GM21447 (cell line): ENCODE measurements at regions not wholly inside any gene's neighbourhood (a gene's known extent, or its start where the extent isn't known, plus 50 kb on each side); places are given as distances from the start of the nearest gene placed in this dataset.
"Not testable (repeated sequence)": the region's sequence is repeated elsewhere in the genome, so short reads cannot be mapped to it uniquely, and the experiment has no call there.

Experiments
- ATAC-seq: cut with Tn5 transposase; IDR thresholded peaks from one replicate; pipeline ENCODE4 v1.9.1; 2021; ENCODE audit not compliant: unreplicated experiment

GRCh38 chrX:123013141-123013540, 170.9 kb upstream of the GRIA3 start:
- no peak for ATAC-seq

GRCh38 chrX:123036401-123036800, 147.7 kb upstream of the GRIA3 start:
- no peak for ATAC-seq

- ATAC-seq: no peak
Observed at GRCh38 chrX:123049071-123049625, 134.9 kb upstream of the GRIA3 start.

GRCh38 chrX:123060986-123061385, 123.1 kb upstream of the GRIA3 start:
- ATAC-seq: no peak

GRCh38 chrX:123064053-123064452, 120.0 kb upstream of the GRIA3 start:
- ATAC-seq: no peak

GRCh38 chrX:123072686-123073385, 111.2 kb upstream of the GRIA3 start:
- no peak for ATAC-seq

- ATAC-seq: no peak
Observed at GRCh38 chrX:123075947-123076561, 108.0 kb upstream of the GRIA3 start.

GRCh38 chrX:123077631-123078030, 106.4 kb upstream of the GRIA3 start:
- ATAC-seq: no peak

- ATAC-seq: no peak
Observed at GRCh38 chrX:123080065-123080464, 104.0 kb upstream of the GRIA3 start.

- no peak for ATAC-seq
Observed at GRCh38 chrX:123081776-123082175, 102.3 kb upstream of the GRIA3 start.

- ATAC-seq: no peak
Observed at GRCh38 chrX:123083924-123084323, 100.2 kb upstream of the GRIA3 start.

GRCh38 chrX:123084797-123085196, 99.3 kb upstream of the GRIA3 start:
- ATAC-seq: no peak

GRCh38 chrX:123085311-123085940, 98.7 kb upstream of the GRIA3 start:
- no peak for ATAC-seq

- ATAC-seq: no peak
Observed at GRCh38 chrX:123086768-123087167, 97.3 kb upstream of the GRIA3 start.

- ATAC-seq: no peak
Observed at GRCh38 chrX:123087326-123087725, 96.8 kb upstream of the GRIA3 start.

GRCh38 chrX:123088331-123088730, 95.7 kb upstream of the GRIA3 start:
- ATAC-seq: no peak

GRCh38 chrX:123088930-123089329, 95.1 kb upstream of the GRIA3 start:
- no peak for ATAC-seq

GRCh38 chrX:123093792-123094191, 90.3 kb upstream of the GRIA3 start:
- no peak for ATAC-seq

GRCh38 chrX:123108513-123109427, 75.3 kb upstream of the GRIA3 start:
- ATAC-seq: no peak

- no peak for ATAC-seq
Observed at GRCh38 chrX:123121241-123121640, 62.8 kb upstream of the GRIA3 start.

GRCh38 chrX:123129805-123130204, 54.3 kb upstream of the GRIA3 start:
- ATAC-seq: not testable (repeated sequence)
